K562 (cell line): ENCODE measurements at regions not wholly inside any gene's neighbourhood (a gene's known extent, or its start where the extent isn't known, plus 50 kb on each side); places are given as distances from the start of the nearest gene placed in this dataset.

ENCODE experiments used
- RAD21 ChIP-seq, 2 experiments: fragments of 250-450 bp in 1 of 2; fragments of 450-650 bp in 1 of 2; sonication (Bioruptor Pico) in 1 of 2; formaldehyde crosslinking in 1 of 2; IDR thresholded peaks in 1 of 2; conservative IDR thresholded peaks in 1 of 2; 2 replicates each; pipeline versions ENCODE4 v1.4.0 to v1.8.0; 2020 to 2022; ENCODE audit warnings: mild to moderate bottlenecking in 2 of 2, moderate library complexity in 1 of 2
- REST ChIP-seq, 2 experiments: fragments of 450-650 bp; formaldehyde crosslinking in 1 of 2; IDR thresholded peaks; 2 replicates each; pipeline versions ENCODE4 v1.4.0 to v1.6.1; 2014 to 2020; ENCODE audit warnings: mild to moderate bottlenecking in 2 of 2, borderline replicate concordance in 1 of 2, low read depth in 1 of 2

- TF ChIP-seq REST (IDR thresholded peaks at IDR 0.05; ENCODE audit: borderline replicate concordance) (peak; percentile 43; the same call in 1 of the 2 replicates), REST (CRISPR knock-in tag; IDR thresholded peaks at IDR 0.05; ENCODE audit: low read depth) (no peak), RAD21 (CRISPR knock-in tag; conservative IDR thresholded peaks at IDR 0.05 in 1 of 2, IDR thresholded peaks at IDR 0.05 in 1 of 2) (peak; percentile 44 to 64)
Observed at GRCh38 chrX:110847334-110847733, 51.7 kb upstream of the CHRDL1 start (continued).
